GM23338 (cell line): ENCODE measurements at regions not wholly inside any gene's neighbourhood (a gene's known extent, or its start where the extent isn't known, plus 50 kb on each side); places are given as distances from the start of the nearest gene placed in this dataset.

Experiments used
- ATAC-seq: fragments of 200-7000 bp; cut with Tn5 transposase; 3 replicates; pipeline ENCODE4 v1.9.1; 2020
- DNase-seq: peaks from one replicate; pipeline ENCODE4 v3.0.0-alpha.2; 2015; ENCODE audit warnings: low spot score
- H2AFZ ChIP-seq: fragments of 200-600 bp; sonication (generic); 2 replicates; pipeline ENCODE4 v1.8.0; 2016; ENCODE audit warnings: antibody characterized with exemption, mild to moderate bottlenecking, moderate library complexity
- H3F3A ChIP-seq: fragments of 200-600 bp; sonication (generic); replicated peaks from 2 replicates; pipeline ENCODE4 v1.8.0; 2017; ENCODE audit warnings: antibody characterized with exemption, mixed run types, low read depth
- H3K27ac ChIP-seq: fragments of 200-600 bp; sonication (generic); 2 replicates; pipeline ENCODE4 v1.6.1; 2016; ENCODE audit warnings: low read depth
- H3K27me3 ChIP-seq: fragments of 200-600 bp; sonication (generic); 2 replicates; pipeline ENCODE4 v1.8.0; 2016; ENCODE audit warnings: mild to moderate bottlenecking, mixed run types, moderate library complexity; ENCODE audit not compliant: insufficient read depth
- H3K36me3 ChIP-seq: fragments of 200-600 bp; sonication (generic); 2 replicates; pipeline ENCODE4 v1.8.0; 2016; ENCODE audit warnings: mild to moderate bottlenecking; ENCODE audit not compliant: insufficient read depth
- H3K4me1 ChIP-seq: fragments of 200-600 bp; sonication (generic); 2 replicates; pipeline ENCODE4 v1.8.0; 2016; ENCODE audit warnings: mild to moderate bottlenecking, moderate library complexity; ENCODE audit not compliant: insufficient read depth
- H3K4me2 ChIP-seq: fragments of 200-600 bp; sonication (generic); 2 replicates; pipeline ENCODE4 v1.7.1; 2017; ENCODE audit warnings: mixed run types
- H3K4me3 ChIP-seq: fragments of 200-600 bp; sonication (generic); 2 replicates; pipeline ENCODE4 v1.6.1; 2016; ENCODE audit warnings: mixed run types
- H3K79me2 ChIP-seq: fragments of 200-600 bp; sonication (generic); replicated peaks from 2 replicates; pipeline ENCODE4 v1.8.0; 2017; ENCODE audit warnings: mild to moderate bottlenecking; ENCODE audit not compliant: insufficient read depth
- H3K9me2 ChIP-seq: fragments of 200-600 bp; sonication (generic); 2 replicates; pipeline ENCODE4 v1.8.0; 2017; ENCODE audit not compliant: insufficient read depth
- H4K20me1 ChIP-seq: fragments of 200-600 bp; sonication (generic); replicated peaks from 2 replicates; pipeline ENCODE4 v1.8.0; 2017; ENCODE audit warnings: mild to moderate bottlenecking; ENCODE audit not compliant: insufficient read depth
- H3K27ac Mint-ChIP-seq: 2 replicates; pipeline ENCODE4 v1.8.0; 2020; ENCODE audit warnings: inconsistent platforms, mild to moderate bottlenecking, moderate library complexity, mixed read lengths
- H3K27me3 Mint-ChIP-seq: 3 replicates; pipeline ENCODE4 v1.8.0; 2022; ENCODE audit warnings: low read depth, mild to moderate bottlenecking, moderate library complexity, mixed read lengths, inconsistent platforms; ENCODE audit not compliant: insufficient read depth, poor library complexity
- H3K36me3 Mint-ChIP-seq: 3 replicates; pipeline ENCODE4 v1.8.0; 2021; ENCODE audit warnings: low read depth, mild to moderate bottlenecking, inconsistent platforms, moderate library complexity, mixed read lengths
- H3K4me1 Mint-ChIP-seq: 3 replicates; pipeline ENCODE4 v1.8.0; 2020; ENCODE audit warnings: mild to moderate bottlenecking, inconsistent platforms, mixed read lengths
- H3K4me3 Mint-ChIP-seq: 3 replicates; pipeline ENCODE4 v1.8.0; 2021; ENCODE audit warnings: moderate library complexity, mild to moderate bottlenecking, inconsistent platforms, mixed read lengths
- H3K9me3 Mint-ChIP-seq: 3 replicates; pipeline ENCODE4 v1.8.0; 2020; ENCODE audit warnings: moderate library complexity, mild to moderate bottlenecking, inconsistent platforms, mixed read lengths
- CREB1 ChIP-seq: fragments of 250-450 bp; sonication (Bioruptor Pico); IDR thresholded peaks from 2 replicates; pipeline ENCODE4 v1.5.0; 2020; ENCODE audit warnings: low read depth, mild to moderate bottlenecking, moderate library complexity
- EZH2phosphoT487 ChIP-seq: fragments of 200-600 bp; sonication (generic); IDR thresholded peaks from one replicate; pipeline ENCODE4 v1.8.1; 2018; ENCODE audit warnings: antibody characterized with exemption; ENCODE audit not compliant: unreplicated experiment
- JUNB ChIP-seq: IDR thresholded peaks from one replicate; pipeline ENCODE4 v1.6.1; 2016; ENCODE audit warnings: antibody characterized with exemption; ENCODE audit not compliant: unreplicated experiment
- NANOG ChIP-seq: IDR thresholded peaks from 2 replicates; pipeline ENCODE4 v1.6.1; 2016; ENCODE audit warnings: antibody characterized with exemption, borderline replicate concordance
- POLR2AphosphoS5 ChIP-seq: IDR thresholded peaks from 2 replicates; pipeline ENCODE4 v1.6.1; 2016; ENCODE audit warnings: antibody characterized with exemption, low read depth
- TF ChIP-seq, protein P1 (sequence below): fragments of 250-450 bp; sonication (Bioruptor Pico); IDR thresholded peaks from 2 replicates; pipeline ENCODE4 v1.5.0; 2020; ENCODE audit warnings: mild to moderate bottlenecking, moderate library complexity
- TF ChIP-seq, protein P2 (sequence below): IDR thresholded peaks from one replicate; pipeline ENCODE4 v1.6.1; 2018; ENCODE audit warnings: antibody characterized with exemption; ENCODE audit not compliant: unreplicated experiment
- TF ChIP-seq, protein P3 (sequence below), 2 experiments: fragments of 200-600 bp in 1 of 2; sonication (generic) in 1 of 2; conservative IDR thresholded peaks; 2 replicates each; pipeline versions ENCODE4 v1.5.1 to v1.6.1; 2016 to 2017; ENCODE audit warnings: antibody characterized with exemption in 2 of 2, low read depth in 2 of 2, mild to moderate bottlenecking in 2 of 2, moderate library complexity in 1 of 2
- TF ChIP-seq, protein P4 (sequence below): IDR thresholded peaks from 2 replicates; pipeline ENCODE4 v1.6.1; 2016; ENCODE audit warnings: antibody characterized with exemption

DNA sequence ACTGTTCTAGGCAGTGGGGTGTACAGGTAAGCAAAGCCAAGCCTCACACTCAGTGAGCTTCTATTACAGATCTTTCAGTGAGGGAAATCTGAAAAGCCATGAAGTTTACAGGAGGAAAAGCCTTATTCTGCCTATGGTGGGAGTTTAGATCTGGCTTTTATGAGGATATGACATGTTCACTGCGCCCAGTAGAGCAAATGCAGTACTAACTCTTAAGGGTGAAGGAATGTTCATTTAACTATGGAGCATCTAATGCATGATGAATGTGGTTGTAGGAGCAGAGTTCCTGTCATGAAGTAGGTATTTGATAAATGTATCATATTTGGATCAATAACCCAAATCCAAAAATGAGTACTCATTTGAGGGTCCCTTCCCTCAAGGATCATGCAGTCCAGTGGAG, 230.2 kb upstream of the PAPPA start:
- H3K4me3 ChIP-seq, result no peak overlapping the region
- no peak overlapping the region for H3K4me3 Mint-ChIP-seq
- ATAC-seq (no peak), DNase-seq (no peak)
- TF ChIP-seq CREB1, result no peak
- no peak for TF ChIP-seq EZH2phosphoT487
- H3K27ac Mint-ChIP-seq, result no peak overlapping the region
- H3K9me2 ChIP-seq, result peaks cover 6% of the 10 kb centered on the region
- H3K4me1 Mint-ChIP-seq, result no peaks in the 10 kb centered on the region
- H3K27me3 Mint-ChIP-seq, result no peaks in the 10 kb centered on the region
- no peak overlapping the region for H3K27ac ChIP-seq
- H2AFZ ChIP-seq, result no peak overlapping the region
- no peaks in the 10 kb centered on the region for H3K36me3 Mint-ChIP-seq
- no peaks in the 10 kb centered on the region for H3K9me3 Mint-ChIP-seq
- H3K4me2 ChIP-seq, result no peak overlapping the region
- no peaks in the 10 kb centered on the region for H3F3A ChIP-seq
- H4K20me1 ChIP-seq, result no peaks in the 10 kb centered on the region
- no peaks in the 10 kb centered on the region for H3K4me1 ChIP-seq
- no peaks in the 10 kb centered on the region for H3K36me3 ChIP-seq
- H3K79me2 ChIP-seq, result no peaks in the 10 kb centered on the region
- H3K27me3 ChIP-seq, result no peaks in the 10 kb centered on the region

DNA sequence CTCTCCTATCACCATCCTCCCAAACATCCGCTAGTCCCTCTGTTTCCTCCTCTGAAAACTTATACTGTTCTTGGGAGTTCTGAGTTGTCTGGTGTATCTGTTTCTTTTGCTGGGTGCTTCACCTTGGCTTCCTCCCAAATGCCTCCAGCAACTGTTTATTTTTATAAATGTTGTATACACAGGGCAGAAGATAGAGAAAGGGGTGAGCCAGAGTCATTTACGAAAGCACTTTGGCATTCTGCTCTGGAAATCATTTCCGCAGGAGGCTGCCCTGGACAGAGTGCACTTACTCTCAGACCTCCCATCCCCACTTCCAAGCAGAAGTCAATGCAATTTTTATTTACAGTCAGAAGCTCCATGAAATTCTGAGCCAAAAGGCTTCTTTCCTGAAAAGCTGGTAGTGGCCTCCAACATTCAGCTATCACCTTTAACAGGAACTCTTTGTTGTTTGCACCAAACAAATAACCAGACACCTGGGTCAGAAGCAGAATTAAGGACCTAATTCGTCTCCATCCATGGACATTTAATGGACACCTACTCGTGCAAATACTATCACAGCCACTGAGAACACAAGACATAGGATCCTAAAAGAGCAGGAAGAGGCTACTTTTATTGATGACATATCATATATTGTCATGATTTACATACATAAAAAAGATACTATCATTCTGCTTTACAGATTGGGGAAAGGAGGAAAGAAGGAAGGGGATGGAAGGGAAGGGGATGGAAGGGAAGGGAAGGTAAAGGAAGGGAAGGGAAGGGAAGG, 229.5 kb upstream of the PAPPA start:
- no peak overlapping the region for H2AFZ ChIP-seq
- no peaks in the 10 kb centered on the region for H3K79me2 ChIP-seq
- DNase-seq (no peak), ATAC-seq (no peak)
- no peak overlapping the region for H3K4me3 ChIP-seq
- no peaks in the 10 kb centered on the region for H3F3A ChIP-seq
- no peaks in the 10 kb centered on the region for H3K9me3 Mint-ChIP-seq
- no peak overlapping the region for H3K4me3 Mint-ChIP-seq
- H3K4me2 ChIP-seq, result no peak overlapping the region
- no peak overlapping the region for H3K27ac ChIP-seq
- H3K27me3 ChIP-seq, result no peaks in the 10 kb centered on the region
- no peaks in the 10 kb centered on the region for H3K27me3 Mint-ChIP-seq
- H3K4me1 Mint-ChIP-seq, result no peaks in the 10 kb centered on the region
- no peaks in the 10 kb centered on the region for H4K20me1 ChIP-seq
- H3K9me2 ChIP-seq, result peaks cover 6% of the 10 kb centered on the region
- no peaks in the 10 kb centered on the region for H3K36me3 Mint-ChIP-seq
- H3K36me3 ChIP-seq, result no peaks in the 10 kb centered on the region
- no peaks in the 10 kb centered on the region for H3K4me1 ChIP-seq
- H3K27ac Mint-ChIP-seq, result no peak overlapping the region
- TF ChIP-seq, protein P1, sequence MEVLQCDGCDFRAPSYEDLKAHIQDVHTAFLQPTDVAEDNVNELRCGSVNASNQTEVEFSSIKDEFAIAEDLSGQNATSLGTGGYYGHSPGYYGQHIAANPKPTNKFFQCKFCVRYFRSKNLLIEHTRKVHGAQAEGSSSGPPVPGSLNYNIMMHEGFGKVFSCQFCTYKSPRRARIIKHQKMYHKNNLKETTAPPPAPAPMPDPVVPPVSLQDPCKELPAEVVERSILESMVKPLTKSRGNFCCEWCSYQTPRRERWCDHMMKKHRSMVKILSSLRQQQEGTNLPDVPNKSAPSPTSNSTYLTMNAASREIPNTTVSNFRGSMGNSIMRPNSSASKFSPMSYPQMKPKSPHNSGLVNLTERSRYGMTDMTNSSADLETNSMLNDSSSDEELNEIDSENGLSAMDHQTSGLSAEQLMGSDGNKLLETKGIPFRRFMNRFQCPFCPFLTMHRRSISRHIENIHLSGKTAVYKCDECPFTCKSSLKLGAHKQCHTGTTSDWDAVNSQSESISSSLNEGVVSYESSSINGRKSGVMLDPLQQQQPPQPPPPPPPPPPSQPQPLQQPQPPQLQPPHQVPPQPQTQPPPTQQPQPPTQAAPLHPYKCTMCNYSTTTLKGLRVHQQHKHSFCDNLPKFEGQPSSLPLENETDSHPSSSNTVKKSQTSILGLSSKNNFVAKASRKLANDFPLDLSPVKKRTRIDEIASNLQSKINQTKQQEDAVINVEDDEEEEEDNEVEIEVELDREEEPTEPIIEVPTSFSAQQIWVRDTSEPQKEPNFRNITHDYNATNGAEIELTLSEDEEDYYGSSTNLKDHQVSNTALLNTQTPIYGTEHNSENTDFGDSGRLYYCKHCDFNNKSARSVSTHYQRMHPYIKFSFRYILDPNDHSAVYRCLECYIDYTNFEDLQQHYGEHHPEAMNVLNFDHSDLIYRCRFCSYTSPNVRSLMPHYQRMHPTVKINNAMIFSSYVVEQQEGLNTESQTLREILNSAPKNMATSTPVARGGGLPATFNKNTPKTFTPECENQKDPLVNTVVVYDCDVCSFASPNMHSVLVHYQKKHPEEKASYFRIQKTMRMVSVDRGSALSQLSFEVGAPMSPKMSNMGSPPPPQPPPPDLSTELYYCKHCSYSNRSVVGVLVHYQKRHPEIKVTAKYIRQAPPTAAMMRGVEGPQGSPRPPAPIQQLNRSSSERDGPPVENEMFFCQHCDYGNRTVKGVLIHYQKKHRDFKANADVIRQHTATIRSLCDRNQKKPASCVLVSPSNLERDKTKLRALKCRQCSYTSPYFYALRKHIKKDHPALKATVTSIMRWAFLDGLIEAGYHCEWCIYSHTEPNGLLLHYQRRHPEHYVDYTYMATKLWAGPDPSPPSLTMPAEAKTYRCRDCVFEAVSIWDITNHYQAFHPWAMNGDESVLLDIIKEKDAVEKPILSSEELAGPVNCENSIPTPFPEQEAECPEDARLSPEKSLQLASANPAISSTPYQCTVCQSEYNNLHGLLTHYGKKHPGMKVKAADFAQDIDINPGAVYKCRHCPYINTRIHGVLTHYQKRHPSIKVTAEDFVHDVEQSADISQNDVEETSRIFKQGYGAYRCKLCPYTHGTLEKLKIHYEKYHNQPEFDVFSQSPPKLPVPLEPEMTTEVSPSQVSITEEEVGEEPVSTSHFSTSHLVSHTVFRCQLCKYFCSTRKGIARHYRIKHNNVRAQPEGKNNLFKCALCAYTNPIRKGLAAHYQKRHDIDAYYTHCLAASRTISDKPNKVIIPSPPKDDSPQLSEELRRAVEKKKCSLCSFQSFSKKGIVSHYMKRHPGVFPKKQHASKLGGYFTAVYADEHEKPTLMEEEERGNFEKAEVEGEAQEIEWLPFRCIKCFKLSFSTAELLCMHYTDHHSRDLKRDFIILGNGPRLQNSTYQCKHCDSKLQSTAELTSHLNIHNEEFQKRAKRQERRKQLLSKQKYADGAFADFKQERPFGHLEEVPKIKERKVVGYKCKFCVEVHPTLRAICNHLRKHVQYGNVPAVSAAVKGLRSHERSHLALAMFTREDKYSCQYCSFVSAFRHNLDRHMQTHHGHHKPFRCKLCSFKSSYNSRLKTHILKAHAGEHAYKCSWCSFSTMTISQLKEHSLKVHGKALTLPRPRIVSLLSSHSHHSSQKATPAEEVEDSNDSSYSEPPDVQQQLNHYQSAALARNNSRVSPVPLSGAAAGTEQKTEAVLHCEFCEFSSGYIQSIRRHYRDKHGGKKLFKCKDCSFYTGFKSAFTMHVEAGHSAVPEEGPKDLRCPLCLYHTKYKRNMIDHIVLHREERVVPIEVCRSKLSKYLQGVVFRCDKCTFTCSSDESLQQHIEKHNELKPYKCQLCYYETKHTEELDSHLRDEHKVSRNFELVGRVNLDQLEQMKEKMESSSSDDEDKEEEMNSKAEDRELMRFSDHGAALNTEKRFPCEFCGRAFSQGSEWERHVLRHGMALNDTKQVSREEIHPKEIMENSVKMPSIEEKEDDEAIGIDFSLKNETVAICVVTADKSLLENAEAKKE (CRISPR knock-in tag), result no peak
- no peak for TF ChIP-seq NANOG
- TF ChIP-seq, protein P2, sequence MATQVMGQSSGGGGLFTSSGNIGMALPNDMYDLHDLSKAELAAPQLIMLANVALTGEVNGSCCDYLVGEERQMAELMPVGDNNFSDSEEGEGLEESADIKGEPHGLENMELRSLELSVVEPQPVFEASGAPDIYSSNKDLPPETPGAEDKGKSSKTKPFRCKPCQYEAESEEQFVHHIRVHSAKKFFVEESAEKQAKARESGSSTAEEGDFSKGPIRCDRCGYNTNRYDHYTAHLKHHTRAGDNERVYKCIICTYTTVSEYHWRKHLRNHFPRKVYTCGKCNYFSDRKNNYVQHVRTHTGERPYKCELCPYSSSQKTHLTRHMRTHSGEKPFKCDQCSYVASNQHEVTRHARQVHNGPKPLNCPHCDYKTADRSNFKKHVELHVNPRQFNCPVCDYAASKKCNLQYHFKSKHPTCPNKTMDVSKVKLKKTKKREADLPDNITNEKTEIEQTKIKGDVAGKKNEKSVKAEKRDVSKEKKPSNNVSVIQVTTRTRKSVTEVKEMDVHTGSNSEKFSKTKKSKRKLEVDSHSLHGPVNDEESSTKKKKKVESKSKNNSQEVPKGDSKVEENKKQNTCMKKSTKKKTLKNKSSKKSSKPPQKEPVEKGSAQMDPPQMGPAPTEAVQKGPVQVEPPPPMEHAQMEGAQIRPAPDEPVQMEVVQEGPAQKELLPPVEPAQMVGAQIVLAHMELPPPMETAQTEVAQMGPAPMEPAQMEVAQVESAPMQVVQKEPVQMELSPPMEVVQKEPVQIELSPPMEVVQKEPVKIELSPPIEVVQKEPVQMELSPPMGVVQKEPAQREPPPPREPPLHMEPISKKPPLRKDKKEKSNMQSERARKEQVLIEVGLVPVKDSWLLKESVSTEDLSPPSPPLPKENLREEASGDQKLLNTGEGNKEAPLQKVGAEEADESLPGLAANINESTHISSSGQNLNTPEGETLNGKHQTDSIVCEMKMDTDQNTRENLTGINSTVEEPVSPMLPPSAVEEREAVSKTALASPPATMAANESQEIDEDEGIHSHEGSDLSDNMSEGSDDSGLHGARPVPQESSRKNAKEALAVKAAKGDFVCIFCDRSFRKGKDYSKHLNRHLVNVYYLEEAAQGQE, result no peak
- TF ChIP-seq POLR2AphosphoS5, result no peak
- TF ChIP-seq, protein P3, sequence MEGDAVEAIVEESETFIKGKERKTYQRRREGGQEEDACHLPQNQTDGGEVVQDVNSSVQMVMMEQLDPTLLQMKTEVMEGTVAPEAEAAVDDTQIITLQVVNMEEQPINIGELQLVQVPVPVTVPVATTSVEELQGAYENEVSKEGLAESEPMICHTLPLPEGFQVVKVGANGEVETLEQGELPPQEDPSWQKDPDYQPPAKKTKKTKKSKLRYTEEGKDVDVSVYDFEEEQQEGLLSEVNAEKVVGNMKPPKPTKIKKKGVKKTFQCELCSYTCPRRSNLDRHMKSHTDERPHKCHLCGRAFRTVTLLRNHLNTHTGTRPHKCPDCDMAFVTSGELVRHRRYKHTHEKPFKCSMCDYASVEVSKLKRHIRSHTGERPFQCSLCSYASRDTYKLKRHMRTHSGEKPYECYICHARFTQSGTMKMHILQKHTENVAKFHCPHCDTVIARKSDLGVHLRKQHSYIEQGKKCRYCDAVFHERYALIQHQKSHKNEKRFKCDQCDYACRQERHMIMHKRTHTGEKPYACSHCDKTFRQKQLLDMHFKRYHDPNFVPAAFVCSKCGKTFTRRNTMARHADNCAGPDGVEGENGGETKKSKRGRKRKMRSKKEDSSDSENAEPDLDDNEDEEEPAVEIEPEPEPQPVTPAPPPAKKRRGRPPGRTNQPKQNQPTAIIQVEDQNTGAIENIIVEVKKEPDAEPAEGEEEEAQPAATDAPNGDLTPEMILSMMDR (conservative IDR thresholded peaks at IDR 0.05; ENCODE audit: low read depth in 2 of 2), result no peak
- no peak for TF ChIP-seq EZH2phosphoT487
- no peak for TF ChIP-seq JUNB
- TF ChIP-seq, protein P4, sequence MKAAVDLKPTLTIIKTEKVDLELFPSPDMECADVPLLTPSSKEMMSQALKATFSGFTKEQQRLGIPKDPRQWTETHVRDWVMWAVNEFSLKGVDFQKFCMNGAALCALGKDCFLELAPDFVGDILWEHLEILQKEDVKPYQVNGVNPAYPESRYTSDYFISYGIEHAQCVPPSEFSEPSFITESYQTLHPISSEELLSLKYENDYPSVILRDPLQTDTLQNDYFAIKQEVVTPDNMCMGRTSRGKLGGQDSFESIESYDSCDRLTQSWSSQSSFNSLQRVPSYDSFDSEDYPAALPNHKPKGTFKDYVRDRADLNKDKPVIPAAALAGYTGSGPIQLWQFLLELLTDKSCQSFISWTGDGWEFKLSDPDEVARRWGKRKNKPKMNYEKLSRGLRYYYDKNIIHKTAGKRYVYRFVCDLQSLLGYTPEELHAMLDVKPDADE, result no peak
